IMR-90 (cell line): ENCODE measurements at regions not wholly inside any gene's neighbourhood (a gene's known extent, or its start where the extent isn't known, plus 50 kb on each side); places are given as distances from the start of the nearest gene placed in this dataset.

Experiments
- BHLHE40 ChIP-seq: fragments of 150-350 bp; IDR thresholded peaks from 2 replicates; pipeline ENCODE4 v1.6.1; 2016; ENCODE audit warnings: mild to moderate bottlenecking, low read depth, low read length
- CEBPB ChIP-seq: IDR thresholded peaks from 2 replicates; pipeline ENCODE4 v1.6.1; 2012; ENCODE audit warnings: low read depth, low read length, improper control_type of control experiment
- ELK1 ChIP-seq: fragments of 150-350 bp; IDR thresholded peaks from 2 replicates; pipeline ENCODE4 v1.6.1; 2016; ENCODE audit warnings: low read depth, mild to moderate bottlenecking, low read length, moderate library complexity, borderline replicate concordance
- MXI1 ChIP-seq: IDR thresholded peaks from 2 replicates; pipeline ENCODE4 v1.6.1; 2012; ENCODE audit warnings: low read depth, mild to moderate bottlenecking, low read length, moderate library complexity, borderline replicate concordance
- POLR2A ChIP-seq: IDR thresholded peaks from 2 replicates; pipeline ENCODE4 v1.6.1; 2012; ENCODE audit warnings: mild to moderate bottlenecking, low read depth, low read length
- RAD21 ChIP-seq: IDR thresholded peaks from 2 replicates; pipeline ENCODE4 v1.6.1; 2012; ENCODE audit warnings: low read length, improper control_type of control experiment
- RCOR1 ChIP-seq: IDR thresholded peaks from 2 replicates; pipeline ENCODE4 v1.6.1; 2012; ENCODE audit warnings: mild to moderate bottlenecking, low read length, improper control_type of control experiment; ENCODE audit not compliant: insufficient replicate concordance
- RFX5 ChIP-seq: IDR thresholded peaks from 2 replicates; pipeline ENCODE4 v1.8.0; 2012; ENCODE audit warnings: low read depth, mild to moderate bottlenecking, low read length, moderate library complexity
- SMC3 ChIP-seq: fragments of 150-350 bp; IDR thresholded peaks from 2 replicates; pipeline ENCODE4 v1.6.1; 2016; ENCODE audit warnings: low read depth, mild to moderate bottlenecking, antibody characterized with exemption, low read length, moderate library complexity
- TF ChIP-seq, protein P1 (sequence below): conservative IDR thresholded peaks from 2 replicates; pipeline ENCODE4 v1.5.1; 2012; ENCODE audit warnings: mild to moderate bottlenecking, low read depth, low read length, improper control_type of control experiment
- TF ChIP-seq, protein P2 (sequence below): fragments of 150-350 bp; IDR thresholded peaks from 2 replicates; pipeline ENCODE4 v1.6.1; 2017; ENCODE audit warnings: mild to moderate bottlenecking, antibody characterized with exemption, low read length, low read depth

GRCh38 chr12:115570069-115570777, 707.3 kb downstream of the MED13L start:
- TF ChIP-seq, protein P1, sequence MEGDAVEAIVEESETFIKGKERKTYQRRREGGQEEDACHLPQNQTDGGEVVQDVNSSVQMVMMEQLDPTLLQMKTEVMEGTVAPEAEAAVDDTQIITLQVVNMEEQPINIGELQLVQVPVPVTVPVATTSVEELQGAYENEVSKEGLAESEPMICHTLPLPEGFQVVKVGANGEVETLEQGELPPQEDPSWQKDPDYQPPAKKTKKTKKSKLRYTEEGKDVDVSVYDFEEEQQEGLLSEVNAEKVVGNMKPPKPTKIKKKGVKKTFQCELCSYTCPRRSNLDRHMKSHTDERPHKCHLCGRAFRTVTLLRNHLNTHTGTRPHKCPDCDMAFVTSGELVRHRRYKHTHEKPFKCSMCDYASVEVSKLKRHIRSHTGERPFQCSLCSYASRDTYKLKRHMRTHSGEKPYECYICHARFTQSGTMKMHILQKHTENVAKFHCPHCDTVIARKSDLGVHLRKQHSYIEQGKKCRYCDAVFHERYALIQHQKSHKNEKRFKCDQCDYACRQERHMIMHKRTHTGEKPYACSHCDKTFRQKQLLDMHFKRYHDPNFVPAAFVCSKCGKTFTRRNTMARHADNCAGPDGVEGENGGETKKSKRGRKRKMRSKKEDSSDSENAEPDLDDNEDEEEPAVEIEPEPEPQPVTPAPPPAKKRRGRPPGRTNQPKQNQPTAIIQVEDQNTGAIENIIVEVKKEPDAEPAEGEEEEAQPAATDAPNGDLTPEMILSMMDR: no peak
- no peak for TF ChIP-seq RAD21
- TF ChIP-seq RCOR1: no peak
- no peak for TF ChIP-seq POLR2A
- TF ChIP-seq RFX5: no peak
- TF ChIP-seq BHLHE40: no peak
- TF ChIP-seq, protein P2, sequence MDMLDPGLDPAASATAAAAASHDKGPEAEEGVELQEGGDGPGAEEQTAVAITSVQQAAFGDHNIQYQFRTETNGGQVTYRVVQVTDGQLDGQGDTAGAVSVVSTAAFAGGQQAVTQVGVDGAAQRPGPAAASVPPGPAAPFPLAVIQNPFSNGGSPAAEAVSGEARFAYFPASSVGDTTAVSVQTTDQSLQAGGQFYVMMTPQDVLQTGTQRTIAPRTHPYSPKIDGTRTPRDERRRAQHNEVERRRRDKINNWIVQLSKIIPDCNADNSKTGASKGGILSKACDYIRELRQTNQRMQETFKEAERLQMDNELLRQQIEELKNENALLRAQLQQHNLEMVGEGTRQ: no peak
- TF ChIP-seq ELK1: no peak
- no peak for TF ChIP-seq CEBPB
- no peak for TF ChIP-seq MXI1
- no peak for TF ChIP-seq SMC3
